IPS-NIHi11 (cell line): ENCODE measurements at regions not wholly inside any gene's neighbourhood (a gene's known extent, or its start where the extent isn't known, plus 50 kb on each side); places are given as distances from the start of the nearest gene placed in this dataset.
"Not testable (repeated sequence)": the region's sequence is repeated elsewhere in the genome, so short reads cannot be mapped to it uniquely, and the experiment has no call there.

Experiments used
- DNase-seq: peaks from one replicate; pipeline ENCODE4 v3.0.0; 2012; ENCODE audit warnings: mixed read lengths, low spot score

GRCh38 chr1:38667626-38668025 is 191.9 kb downstream of the RRAGC start:
- DNase-seq: no peak

GRCh38 chr1:38662126-38662525 is 197.4 kb downstream of the RRAGC start:
- DNase-seq: no peak

- no peak for DNase-seq
Measured at GRCh38 chr1:38658883-38659282, 200.7 kb downstream of the RRAGC start.

GRCh38 chr1:38657873-38658272 is 201.7 kb downstream of the RRAGC start:
- DNase-seq: no peak

- no peak for DNase-seq
Measured at GRCh38 chr1:38657207-38657840, 202.2 kb downstream of the RRAGC start.

- no peak for DNase-seq
Measured at GRCh38 chr1:38656726-38657125, 202.8 kb downstream of the RRAGC start.

GRCh38 chr1:38652217-38652616 is 207.4 kb downstream of the RRAGC start:
- DNase-seq: no peak

- DNase-seq: no peak
Measured at GRCh38 chr1:38651669-38652068, 207.9 kb downstream of the RRAGC start.

GRCh38 chr1:38648417-38648816 is 211.2 kb downstream of the RRAGC start:
- no peak for DNase-seq

- not testable (repeated sequence) for DNase-seq
Measured at GRCh38 chr1:38647341-38647740, 212.2 kb downstream of the RRAGC start.

- no peak for DNase-seq
Measured at GRCh38 chr1:38644092-38644491, 215.5 kb downstream of the RRAGC start.

GRCh38 chr1:38641661-38642060 is 217.9 kb downstream of the RRAGC start:
- no peak for DNase-seq

GRCh38 chr1:38640371-38640770 is 219.2 kb downstream of the RRAGC start:
- no peak for DNase-seq

GRCh38 chr1:38628241-38628640 is 231.3 kb downstream of the RRAGC start:
- DNase-seq: no peak

GRCh38 chr1:38625939-38626338 is 233.6 kb downstream of the RRAGC start:
- no peak for DNase-seq

- DNase-seq: no peak
Measured at GRCh38 chr1:38624336-38625039, 235.1 kb downstream of the RRAGC start.

- DNase-seq: no peak
Measured at GRCh38 chr1:38623529-38623928, 236.0 kb downstream of the RRAGC start.

- DNase-seq: no peak
Measured at GRCh38 chr1:38622197-38622596, 237.4 kb downstream of the RRAGC start.

- no peak for DNase-seq
Measured at GRCh38 chr1:38616846-38617245, 242.7 kb downstream of the RRAGC start.

- DNase-seq: no peak
Measured at GRCh38 chr1:38615680-38616079, 243.9 kb downstream of the RRAGC start.

- no peak for DNase-seq
Measured at GRCh38 chr1:38614861-38615260, 244.7 kb downstream of the RRAGC start.

- DNase-seq: peak; percentile 17
Measured at GRCh38 chr1:38613996-38614395, 245.6 kb downstream of the RRAGC start.

GRCh38 chr1:38612951-38613350 is 246.6 kb downstream of the RRAGC start:
- no peak for DNase-seq

- DNase-seq: no peak
Measured at GRCh38 chr1:38611664-38612211, 247.8 kb downstream of the RRAGC start.
